ENCODE measurements at regions not wholly inside any gene's neighbourhood (a gene's known extent, or its start where the extent isn't known, plus 50 kb on each side); places are given as distances from the start of the nearest gene placed in this dataset.
"Not testable (repeated sequence)": the region's sequence is repeated elsewhere in the genome, so short reads cannot be mapped to it uniquely, and the experiment has no call there.

DNA sequence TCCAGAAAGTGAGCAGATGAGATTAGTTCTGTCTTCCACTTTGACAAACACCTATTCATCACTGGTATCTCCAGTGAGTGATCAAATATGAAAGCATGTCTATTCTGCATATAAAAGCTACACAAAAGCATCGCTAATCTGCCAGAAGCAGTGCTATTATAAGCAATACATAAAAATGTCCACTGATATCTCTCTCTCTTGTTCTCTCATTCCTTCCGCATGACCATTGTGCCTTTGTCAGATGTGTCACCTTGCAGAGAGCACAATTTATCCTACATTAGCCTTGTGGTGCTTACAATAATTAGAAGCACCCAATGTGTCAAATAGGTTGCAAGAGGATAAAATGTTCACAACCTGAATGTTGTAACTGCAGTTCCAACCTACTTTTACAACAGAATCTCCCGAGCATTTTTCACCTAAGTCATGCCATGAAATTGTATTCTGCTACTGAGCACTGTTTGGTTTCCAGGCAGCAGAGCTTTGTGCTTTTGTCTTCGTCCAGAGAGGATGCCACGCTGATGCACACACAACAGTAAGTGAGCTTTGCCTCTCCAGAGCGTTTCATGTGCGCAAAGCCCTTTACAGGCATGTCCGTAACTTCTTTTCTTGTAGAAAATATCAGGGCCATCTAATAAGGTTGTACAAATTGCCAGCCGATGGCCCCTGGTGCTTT, 198.7 kb upstream of the PLD5 start:
- DNase-seq = no peak

DNA sequence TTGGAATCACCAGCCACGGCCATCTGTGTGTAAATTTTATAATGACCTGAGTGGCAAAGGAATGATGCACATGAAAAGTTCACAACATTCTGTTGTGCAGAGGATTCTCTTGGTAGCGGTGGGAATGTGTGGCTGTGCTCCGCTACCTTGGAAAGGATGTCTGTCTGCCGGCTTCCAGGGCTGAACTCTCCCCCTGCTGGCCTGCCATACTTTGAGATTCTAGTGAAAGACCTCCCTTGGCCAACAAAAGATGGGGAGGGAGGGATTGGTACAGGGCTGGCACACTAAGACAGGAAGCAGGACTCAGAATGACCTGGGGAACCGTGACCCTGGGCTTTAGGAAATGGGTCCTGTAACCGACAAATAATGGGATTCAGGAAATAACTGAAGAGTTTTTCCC, 194.5 kb upstream of the PLD5 start:
- DNase-seq = no peak

DNA sequence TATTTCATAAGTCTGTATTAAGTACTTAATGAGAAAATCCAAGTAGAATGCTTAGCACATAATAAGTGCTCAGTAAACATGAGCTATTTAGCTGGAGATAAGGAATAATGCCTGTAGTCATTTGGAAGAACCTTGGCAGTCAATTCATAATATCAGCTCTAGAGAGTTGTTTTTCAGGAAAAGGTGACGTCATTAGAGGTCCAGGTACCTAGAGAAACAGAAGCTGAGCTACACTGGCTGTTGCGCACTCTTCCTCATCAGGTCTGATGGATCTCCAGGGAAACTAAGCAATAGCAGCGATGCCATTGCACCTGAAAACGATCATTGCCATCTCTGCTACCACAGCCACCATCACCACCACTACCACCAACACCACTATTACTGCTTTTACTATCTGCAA, 187.8 kb upstream of the PLD5 start:
- no peak for DNase-seq

DNA sequence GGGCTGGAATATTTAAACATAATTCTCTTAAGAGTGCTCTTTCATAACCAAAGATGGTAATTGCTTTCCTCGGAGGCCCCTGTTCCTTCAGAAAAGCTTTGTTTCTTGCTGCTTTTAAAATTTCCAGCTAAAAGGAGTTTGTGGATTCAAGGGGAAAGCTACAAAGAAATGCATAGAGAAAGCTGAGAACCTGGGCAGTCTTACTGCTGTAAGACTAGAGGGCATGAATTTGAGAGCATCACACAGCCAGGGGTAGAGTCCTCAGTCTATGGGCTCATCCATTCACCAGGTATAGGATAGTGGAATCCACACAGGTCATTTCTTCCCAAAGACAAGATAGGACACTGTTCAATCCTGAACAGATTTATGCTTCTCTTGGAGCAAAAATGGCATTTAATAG, 186.3 kb upstream of the PLD5 start:
- DNase-seq = no peak

DNA sequence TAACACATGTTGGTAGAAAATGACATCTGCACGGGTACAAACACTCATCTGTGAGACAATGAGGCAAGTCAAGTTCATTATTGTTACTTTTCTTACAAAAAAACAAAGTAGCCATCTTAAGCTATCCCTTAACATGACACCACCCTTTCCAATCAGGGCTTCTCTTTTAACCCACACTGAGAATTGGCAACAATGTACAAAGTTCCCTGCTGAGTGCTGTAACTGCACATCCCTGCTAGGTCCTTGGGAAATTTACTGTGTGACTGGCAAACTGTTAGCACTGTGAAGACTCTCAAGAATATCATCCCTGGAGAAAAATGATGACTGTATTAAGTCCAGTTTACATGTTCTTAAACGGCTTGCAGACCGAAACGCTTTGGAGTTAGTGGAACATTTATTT, 185.8 kb upstream of the PLD5 start:
- no peak for DNase-seq

DNA sequence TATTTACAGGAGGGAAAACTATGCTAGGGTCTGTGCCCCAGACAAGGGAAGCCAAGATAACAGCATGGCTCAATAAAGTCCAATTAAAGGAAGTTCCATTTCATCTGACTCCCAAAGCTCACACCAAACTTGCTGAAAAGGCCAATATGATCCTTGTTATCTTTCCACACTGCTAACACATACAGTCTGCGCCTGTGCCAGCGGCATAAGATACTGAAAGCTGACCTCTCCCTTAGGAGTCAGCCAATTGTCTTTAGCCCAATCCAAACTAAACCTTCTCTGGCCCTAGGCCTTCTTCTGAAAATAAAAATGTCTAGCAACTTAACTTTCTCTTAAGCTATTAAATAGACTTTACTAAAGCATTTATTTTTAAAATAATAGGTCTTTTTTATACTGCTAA, 179.0 kb upstream of the PLD5 start:
- DNase-seq = no peak

DNA sequence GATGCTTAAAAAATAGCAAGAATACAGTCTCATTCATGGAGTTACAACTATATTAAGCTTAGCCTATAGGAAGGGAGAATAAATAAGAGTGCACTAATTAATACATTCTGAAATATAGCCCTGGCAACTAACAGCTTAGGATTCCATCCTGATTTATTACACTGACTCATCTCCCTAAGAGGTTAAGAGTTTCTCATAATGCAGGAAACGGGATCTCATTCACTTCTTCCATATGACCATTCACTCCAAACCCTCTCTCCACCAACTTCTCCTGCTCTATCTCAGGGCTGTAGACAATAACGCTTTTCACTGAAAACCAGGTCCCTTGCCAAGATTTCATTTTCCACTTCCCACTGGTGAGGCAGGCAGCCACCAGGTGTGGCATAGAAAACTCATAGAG, 168.5 kb upstream of the PLD5 start:
- DNase-seq = no peak

DNA sequence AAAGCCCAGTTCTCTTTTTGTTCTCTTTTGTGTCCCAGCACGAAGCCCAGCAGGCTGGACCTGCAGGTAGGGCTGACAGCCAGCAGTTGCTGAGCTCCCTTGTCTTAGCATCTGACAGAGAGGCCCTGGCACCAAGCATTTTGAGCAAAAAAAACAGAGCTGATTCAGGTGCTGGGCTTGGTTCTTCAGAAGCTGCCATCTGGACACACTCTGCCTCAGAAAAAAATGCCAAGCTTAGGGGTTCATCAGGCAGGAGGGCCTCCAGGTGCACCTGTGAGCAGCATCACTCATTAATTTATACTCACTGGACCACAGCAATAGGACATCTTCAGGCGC, 167.1 kb upstream of the PLD5 start:
- DNase-seq = no peak

DNA sequence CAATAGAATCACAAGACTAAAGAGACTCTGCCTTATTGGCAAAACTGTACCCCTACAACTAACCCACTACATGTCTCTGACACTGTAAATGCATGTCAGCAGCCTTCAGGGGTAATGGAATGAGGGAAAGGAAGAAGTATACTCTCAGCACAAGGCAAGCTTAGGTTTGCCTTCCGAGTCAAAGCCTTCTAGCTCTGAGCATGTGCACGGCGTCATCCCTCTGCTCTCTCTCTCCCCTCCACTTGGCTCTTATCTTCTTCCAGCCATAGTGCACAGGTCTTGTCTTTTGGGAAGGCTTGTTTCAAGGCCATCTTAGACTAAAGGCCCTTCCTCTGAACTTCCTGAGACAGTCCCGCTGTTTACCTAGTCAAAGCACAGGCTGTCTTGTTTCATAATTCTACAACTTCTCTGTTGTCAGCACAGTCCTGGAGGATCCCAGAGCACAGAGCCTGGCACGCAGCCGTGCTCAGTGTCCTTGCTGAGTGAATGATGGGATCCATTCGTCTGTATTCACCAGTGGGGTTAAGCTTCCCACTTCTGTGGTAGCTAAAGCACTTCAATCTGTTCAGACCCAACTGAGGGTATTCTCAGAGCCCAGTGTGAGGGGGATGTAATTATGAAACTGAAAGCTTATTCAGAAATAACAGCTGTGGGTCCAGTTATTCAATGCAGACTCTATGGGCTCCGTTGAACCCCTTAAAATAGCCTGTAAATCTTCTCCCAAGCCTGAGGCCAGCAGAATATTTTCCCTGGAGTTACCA, 166.5 kb upstream of the PLD5 start:
- DNase-seq = no peak

DNA sequence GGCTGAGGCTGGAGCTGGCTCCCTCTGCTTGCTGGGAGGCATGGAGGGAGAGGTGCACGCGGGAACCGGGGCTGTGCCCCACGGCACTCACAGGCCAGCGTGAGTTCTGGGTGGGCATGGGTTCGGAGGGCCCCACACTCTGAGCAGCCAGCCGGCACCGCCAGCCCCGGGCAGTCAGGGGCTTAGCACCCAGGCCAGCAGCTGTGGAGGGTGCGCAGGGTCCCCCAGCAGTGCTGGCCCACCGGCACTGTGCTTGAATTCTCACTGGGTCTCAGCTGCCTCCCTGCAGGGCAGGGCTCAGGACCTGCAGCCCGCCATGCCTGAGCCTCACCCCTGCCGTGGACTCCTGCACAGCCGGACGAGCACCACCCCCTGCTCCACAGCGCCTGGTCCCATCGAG, 164.9 kb upstream of the PLD5 start:
- DNase-seq = no peak

DNA sequence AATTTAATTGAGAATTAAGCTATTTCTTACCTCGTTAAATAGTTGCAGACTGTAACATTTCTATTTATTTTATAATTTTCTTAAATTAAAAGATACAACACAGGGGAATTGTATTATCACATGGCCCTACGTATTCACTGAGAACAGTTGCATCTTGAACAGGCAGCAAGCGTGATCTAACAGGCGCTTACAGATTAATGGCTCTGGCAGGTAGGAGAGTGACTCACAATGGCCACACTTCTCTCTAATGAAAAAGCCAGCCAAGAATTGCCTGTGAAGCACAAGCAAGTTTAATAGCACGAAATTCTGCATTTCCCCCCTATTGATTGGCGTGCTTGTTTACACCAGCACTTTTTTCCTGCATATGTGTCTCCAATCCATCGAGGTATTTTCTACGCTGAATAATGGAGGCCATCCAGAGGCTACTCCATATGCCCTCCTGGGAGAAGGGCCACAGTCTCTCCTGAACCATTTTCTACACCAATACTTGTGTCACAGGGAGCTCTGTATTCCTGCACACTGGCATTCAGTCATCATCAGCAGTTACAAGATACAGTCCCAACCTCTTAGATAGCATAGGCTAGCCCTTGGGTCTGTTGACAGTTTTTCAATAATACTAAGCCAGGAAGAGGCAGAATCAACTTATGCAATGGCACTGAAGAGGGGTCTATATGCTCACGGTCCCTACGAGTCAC, 150.6 kb upstream of the PLD5 start:
- DNase-seq = no peak

DNA sequence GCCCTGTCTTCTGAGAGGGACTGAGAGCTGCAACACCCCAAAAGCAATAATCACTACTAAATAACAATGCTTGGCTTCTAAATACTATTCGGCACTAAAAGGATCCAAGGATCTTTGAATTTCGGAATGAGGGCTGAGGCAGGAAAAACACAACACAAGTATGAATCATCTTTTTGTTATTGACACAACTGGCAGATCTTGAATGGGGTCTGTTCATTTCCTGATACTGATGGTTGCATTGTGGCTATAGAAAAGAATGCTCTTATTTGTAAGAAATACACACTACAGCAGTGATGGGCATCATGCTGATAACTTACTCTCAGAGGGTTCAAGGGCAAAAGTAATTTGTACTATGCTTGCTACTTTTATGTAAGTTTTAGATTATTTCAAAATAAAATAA, 149.2 kb upstream of the PLD5 start:
- no peak for DNase-seq

DNA sequence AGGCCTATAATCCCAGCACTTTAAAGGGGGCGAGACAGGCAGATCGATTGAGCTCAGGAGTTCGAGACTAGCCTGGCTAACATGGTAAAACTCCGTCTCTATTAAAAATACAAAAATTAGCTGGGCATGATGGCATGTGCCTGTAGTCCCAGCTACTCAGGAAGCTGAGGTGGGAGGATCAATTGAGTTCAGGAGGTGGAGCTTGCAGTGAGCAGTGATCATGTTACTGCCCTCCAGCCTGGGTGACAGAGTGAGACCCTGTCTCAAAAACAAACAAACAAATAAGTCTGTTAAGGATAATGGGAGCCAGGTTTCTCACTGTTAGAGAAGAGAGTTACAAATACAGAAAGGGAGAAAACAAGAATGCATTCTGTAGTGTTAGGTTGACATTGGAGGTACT, 148.7 kb upstream of the PLD5 start:
- not testable (repeated sequence) for DNase-seq

DNA sequence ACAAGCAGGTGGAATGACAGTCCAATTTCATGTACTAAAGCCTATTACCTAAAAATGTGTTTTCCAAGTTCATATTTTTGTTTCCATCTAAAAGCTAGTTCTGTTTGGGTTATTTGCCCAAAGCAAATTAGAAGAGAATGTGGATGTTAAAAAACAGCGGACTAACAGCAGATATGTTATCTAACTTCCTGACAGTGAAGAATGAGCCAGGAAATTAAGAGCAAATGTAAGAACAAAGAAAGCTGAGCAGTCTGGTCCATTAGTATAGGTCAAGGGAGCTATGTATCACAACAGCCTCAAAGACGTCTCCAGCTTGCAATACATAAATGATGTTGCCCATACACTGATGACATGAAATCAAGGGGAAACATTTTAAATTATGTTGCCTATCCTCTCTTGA, 145.5 kb upstream of the PLD5 start:
- no peak for DNase-seq

DNA sequence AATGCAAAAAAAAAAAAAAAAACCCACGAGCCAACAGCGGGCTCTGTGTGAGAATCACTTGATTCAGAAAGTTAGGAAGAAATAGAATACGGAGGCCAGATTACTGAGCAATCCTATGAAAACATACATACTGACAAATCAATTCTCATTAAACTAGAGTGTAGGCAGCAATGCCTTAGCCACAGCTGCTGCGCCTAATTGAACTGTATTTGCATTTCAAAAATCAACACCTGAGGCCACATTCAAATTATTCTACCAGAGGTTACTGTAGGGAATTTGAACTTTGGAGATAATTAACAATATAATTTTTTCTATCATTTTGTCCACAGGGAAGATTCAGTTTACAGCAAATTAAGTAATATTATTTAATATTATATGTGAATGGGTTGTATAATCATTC, 138.4 kb upstream of the PLD5 start:
- no peak for DNase-seq

DNA sequence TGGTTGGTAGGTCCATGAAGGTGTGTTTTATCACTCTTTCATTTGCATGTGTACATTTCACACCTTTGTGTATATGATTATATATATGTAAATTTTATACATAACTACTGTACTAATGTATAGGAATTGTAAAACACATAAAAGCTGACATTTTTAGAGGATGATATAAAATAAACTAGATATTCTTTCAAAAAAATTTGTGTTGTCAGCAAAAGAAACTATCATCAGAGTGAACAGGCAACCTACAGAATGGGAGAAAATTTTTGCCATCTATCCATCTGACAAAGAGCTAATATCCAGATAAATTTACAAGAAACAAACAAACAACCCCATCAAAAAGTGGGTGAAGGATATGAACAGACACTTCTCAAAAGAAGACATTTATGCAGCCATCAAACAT, 129.3 kb upstream of the PLD5 start:
- not testable (repeated sequence) for DNase-seq

DNA sequence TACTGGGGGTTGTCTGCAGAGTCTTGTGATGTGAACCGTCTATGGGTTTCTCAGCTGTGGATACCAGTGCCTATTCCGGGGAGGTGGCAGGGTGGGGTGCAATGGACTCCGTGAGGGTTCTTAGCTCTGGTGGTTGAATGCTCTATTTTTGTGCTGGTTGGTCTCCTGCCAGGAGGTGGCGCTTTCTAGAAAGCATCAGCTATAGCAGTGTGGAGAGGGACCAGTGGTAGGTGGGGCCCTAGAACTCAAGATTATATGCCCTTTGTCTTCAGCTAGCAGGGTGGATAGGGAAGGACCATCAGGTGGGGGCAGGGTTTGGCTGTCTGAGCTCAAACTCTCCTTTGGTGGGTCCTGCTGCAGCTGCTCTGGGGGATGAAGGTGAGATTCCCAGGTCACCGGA, 127.3 kb upstream of the PLD5 start:
- DNase-seq = no peak

DNA sequence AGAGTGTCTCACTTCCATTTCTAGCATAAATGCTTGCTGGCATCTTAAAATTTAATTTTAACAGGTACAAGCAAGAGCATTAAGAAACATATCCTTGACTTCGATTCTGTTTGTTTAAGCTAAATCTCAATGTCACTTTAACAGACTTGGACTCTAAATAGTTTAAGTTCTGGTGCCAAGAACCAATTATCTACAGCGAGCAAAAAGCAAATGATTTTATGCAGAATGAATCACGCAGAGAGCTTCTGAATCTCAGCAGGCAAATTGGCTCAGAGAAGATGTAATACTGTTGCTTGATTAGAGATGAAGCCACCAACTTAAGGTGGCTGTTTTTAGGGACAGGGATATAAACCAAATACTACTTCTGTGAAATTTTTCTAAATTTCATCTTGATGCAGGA, 117.0 kb upstream of the PLD5 start:
- DNase-seq = no peak

DNA sequence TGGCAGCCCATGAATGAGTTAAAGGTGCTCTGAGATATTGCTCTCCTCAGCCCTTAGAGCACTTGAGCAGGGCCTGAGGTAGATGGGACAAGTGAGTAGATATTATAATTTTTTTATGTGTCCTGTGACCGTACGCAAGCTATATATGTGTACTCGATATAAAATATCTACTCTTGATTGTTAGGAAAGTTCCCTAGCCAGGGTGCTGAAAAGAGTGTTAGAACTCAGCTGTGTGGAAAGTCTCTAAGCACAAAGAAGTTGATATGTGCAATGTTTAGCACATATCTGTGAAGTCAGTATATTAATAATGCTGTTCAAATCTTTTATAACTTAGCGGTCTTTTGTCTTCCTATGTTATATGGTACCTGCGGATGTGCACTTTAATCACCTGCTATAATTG, 114.6 kb upstream of the PLD5 start:
- no peak for DNase-seq

DNA sequence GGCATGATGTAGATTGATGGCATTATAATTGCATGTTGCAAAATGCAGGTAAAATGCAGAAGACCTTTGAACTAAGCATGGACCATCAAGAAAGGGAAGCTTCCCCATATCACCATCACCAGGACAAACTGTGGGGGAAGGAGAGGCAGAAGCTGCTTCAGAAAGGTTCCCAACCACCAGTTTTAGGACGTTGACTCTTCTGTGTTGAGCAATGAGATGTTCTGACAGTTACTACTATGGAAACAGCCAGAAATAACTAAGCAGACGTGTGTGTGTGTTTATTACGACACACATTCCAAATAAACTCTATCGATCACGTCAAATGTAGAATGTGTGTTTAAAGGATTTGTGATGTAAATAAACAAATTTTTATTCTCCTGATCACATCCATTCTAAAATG, 110.2 kb upstream of the PLD5 start:
- DNase-seq = no peak

DNA sequence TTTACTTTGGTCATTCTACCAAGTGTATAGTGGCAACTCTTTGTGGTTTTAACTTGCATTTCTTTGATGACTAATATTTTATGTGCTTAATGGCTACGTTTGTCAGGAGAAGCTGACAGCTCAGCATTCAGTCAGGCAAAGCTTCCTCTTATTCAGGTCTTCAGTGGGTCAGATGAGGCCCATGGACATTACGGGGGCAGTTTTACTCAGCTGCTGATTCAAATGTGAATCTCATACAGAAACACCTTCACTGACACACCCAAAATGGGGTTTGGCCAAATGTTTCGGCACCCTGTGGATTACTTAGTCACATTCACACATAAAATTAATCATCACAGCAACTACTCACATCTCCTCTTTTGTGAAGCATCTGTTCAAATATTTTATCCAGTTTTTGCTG, 104.9 kb upstream of the PLD5 start:
- DNase-seq = no peak

DNA sequence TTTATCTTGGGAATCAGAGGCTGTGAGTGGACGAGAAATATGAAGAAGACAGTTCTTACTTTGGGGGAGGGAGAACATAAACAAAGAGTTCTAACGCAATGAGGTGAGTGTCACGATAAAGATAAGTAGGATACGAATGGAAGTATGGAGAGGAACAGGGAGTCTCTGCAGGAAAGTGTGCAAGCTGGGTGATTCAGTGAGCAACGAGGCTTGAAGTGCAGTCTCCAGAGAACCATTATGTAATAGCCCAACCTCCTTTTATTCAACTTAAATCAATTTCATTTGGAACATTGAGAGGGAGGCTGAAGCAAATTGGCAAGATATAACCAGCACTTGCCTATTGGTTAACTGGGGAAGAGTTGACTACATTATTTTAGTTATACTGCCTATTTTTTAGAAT, 99.3 kb upstream of the PLD5 start:
- no peak for DNase-seq

DNA sequence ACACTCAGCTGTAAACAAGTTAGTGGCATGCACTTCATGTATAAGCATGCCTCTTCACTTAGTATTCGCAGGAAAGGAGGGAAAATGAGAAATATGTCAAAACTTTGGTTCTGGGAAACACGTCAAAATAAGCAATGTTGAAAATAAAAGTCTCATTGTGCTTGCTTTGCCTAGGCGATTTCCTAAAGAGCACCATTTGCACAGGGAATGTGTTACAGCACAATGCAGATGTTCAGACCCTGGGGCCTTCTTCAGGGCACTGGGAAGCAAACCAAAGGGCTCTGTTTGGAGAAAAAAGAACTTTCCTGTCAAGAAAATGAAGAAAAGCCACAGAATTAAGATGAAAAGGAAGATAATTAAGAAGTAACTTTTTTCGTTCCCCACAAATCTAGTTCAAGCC, 98.6 kb upstream of the PLD5 start:
- DNase-seq = no peak

DNA sequence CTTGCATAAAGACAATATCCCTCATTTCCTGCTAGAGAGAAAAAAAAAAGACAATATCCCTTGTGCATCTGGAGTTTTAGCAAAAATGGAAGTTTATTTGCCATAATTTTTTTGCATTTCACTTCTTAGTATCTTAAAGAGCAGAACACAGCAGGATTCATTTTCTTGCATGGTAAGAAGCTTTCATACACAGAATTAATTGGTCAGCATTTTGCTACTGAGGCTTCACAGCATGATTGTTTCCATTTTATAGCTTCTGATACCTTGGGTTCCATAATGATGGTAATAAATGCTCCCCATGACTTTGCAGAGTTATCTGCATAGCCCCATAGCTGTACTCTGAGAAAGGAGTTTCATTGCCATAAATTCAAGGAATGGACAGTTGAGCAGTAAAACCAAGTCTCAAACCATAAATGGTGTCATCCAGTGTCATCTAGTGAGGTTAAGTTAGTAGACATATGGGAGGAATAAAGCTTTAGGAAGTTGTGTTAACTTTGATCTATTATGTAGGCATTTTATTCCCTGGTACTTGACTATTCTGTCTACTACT, 88.8 kb upstream of the PLD5 start:
- no peak for DNase-seq
